ENCODE measurements at regions not wholly inside any gene's neighbourhood (a gene's known extent, or its start where the extent isn't known, plus 50 kb on each side); places are given as distances from the start of the nearest gene placed in this dataset.

DNA sequence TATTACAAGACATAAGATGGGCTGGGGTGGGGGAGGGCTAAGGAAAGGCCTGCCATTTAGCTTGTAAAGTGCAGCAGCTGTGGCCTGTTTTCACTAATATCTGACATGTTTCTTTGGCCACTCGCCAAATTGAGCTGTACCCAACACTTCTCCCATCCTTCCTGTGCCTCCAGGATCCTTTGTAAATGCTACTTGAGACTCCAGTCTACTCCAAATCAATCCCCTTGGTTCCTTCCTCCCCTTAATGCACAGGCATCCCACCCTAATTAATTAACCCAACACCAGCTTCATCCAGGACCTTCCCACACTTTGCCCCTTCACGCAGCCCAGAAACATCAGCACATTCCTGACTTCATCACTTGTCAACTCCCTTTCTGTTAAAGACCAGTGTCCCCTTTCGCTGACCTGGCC lies 55.0 kb upstream of the TCF21 start:
- H3K9me3 ChIP-seq, result no peaks in the 10 kb centered on the region
- H3K27me3 ChIP-seq, result peaks cover 0 to 14% of the 10 kb centered on the region in 2 donors
- TF ChIP-seq EP300 (IDR thresholded peaks at IDR 0.05) (no peak), POLR2A (IDR thresholded peaks at IDR 0.05) (no peak)
- TF ChIP-seq, protein P1, sequence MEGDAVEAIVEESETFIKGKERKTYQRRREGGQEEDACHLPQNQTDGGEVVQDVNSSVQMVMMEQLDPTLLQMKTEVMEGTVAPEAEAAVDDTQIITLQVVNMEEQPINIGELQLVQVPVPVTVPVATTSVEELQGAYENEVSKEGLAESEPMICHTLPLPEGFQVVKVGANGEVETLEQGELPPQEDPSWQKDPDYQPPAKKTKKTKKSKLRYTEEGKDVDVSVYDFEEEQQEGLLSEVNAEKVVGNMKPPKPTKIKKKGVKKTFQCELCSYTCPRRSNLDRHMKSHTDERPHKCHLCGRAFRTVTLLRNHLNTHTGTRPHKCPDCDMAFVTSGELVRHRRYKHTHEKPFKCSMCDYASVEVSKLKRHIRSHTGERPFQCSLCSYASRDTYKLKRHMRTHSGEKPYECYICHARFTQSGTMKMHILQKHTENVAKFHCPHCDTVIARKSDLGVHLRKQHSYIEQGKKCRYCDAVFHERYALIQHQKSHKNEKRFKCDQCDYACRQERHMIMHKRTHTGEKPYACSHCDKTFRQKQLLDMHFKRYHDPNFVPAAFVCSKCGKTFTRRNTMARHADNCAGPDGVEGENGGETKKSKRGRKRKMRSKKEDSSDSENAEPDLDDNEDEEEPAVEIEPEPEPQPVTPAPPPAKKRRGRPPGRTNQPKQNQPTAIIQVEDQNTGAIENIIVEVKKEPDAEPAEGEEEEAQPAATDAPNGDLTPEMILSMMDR (IDR thresholded peaks at IDR 0.05), result no peak
- no peak overlapping the region for H3K27ac ChIP-seq
- no peaks in the 10 kb centered on the region for H3K36me3 ChIP-seq
- H3K4me3 ChIP-seq, result no peak overlapping the region
- WGBS, 2 donors, result 58 to 61% methylated on average over 3 of the region's 3 CpGs
- H3K4me1 ChIP-seq, result peaks cover 0 to 8% (median 0%) of the 10 kb centered on the region in 4 donors
- DNase-seq (ENCODE audit: low spot score in 2 of 2), result no peak

DNA sequence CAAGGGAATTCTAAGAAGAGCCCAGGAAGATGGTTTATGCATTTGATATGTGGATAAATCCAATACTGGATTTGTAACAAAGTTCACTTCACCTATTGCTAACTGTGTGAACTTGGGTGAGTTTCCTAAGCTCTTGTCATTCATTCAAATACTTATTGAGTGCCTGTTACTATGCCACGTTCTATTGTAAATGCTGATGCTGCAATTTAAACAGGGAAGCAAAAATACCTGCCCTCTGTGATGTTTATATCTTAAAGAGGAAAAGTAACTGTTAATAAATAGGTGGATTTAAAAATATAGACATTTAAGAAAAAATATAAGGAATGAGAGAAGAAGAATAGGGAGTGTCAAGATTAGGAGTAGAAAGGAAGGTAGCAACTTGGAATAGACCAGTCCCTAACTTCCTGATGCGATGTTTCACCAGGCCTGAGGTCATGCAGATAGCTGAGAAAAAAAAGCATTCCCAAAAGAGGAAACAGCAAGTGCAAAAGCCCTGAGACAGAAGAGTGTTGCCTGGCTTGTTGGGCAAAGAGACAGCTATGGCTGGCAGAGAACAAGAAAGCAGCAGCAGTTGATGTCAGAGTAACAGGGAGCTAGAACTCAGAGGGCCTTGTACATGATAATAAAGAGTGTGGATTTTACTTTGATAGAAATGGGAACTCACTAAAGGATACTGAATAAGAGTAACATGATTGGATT lies 54.3 kb upstream of the TCF21 start:
- Histone ChIP-seq H3K36me3 (no peaks in the 10 kb centered on the region), H3K27me3 (peaks cover 0 to 17% of the 10 kb centered on the region in 2 donors), H3K27ac (no peak overlapping the region), H3K4me3 (no peak overlapping the region), H3K4me1 (peaks cover 0 to 8% (median 0%) of the 10 kb centered on the region in 4 donors), H3K9me3 (no peaks in the 10 kb centered on the region)
- 80% methylated on average over 2 of the region's 2 CpGs for WGBS, 2 donors
- DNase-seq (ENCODE audit: low spot score in 2 of 2), result no peak
- TF ChIP-seq, protein P1 (IDR thresholded peaks at IDR 0.05), result no peak
- TF ChIP-seq EP300 (IDR thresholded peaks at IDR 0.05) (no peak), POLR2A (IDR thresholded peaks at IDR 0.05) (no peak)

DNA sequence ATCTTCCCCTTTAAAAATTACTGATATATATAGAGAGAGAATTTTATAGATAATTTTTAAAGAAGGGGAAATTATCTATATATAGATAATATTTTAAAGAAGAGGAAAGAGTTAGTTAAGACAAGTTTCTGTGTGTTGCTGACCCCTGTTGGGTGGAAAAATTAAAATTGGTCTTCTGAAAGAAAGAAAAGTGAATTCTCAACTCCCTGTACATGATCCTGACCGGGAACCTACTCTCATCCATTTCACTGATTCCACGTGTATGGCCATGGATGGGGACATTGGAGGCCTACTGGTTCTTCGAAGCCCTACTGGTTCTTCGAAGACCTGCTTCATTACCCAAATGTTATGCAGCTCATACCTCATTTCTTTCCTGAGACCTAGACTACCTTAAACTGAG lies 53.0 kb upstream of the TCF21 start:
- H3K36me3 ChIP-seq, result no peaks in the 10 kb centered on the region
- no peak for DNase-seq (ENCODE audit: low spot score in 2 of 2)
- peaks cover 0 to 8% (median 0%) of the 10 kb centered on the region in 4 donors for H3K4me1 ChIP-seq
- 83 to 89% methylated on average over 4 of the region's 4 CpGs for WGBS, 2 donors
- H3K9me3 ChIP-seq, result no peaks in the 10 kb centered on the region
- H3K27ac ChIP-seq, result no peak overlapping the region
- no peak overlapping the region for H3K4me3 ChIP-seq
- peaks cover 0 to 17% of the 10 kb centered on the region in 2 donors for H3K27me3 ChIP-seq
- TF ChIP-seq, protein P1 (IDR thresholded peaks at IDR 0.05), result no peak
- TF ChIP-seq EP300 (IDR thresholded peaks at IDR 0.05), result no peak
- TF ChIP-seq POLR2A (IDR thresholded peaks at IDR 0.05), result no peak

DNA sequence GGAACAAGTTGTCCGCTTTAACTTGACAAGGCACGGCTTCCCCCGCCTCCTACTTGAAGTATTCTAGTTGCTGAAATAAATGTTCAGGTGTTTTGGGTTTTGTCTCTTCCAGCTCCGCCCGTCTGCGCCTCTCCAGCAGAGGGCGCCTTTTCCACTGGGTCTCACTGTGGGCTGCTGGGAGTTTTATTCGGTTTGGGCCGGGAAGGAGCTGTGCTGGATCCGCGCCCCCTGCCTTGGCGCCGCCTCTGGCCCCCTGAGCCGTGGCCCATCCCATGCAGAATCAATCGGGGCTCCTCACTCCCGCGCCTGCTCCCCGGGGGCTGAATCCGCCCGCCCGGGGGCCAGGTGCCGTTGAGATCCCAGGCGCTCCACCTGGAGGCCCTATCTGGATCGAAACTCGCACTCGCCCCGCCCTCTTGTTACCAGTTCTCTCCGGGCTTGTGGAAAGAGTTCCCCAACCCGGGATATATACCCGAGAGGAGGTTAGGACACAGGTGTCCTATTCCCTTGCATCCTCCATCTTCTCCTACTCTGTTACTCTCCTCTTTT lies 51.0 kb upstream of the TCF21 start:
- H3K27ac ChIP-seq, result no peak overlapping the region
- H3K4me3 ChIP-seq, result peak overlapping the region in 3 of 4 donors; percentile 38 to 44 (median 39)
- H3K27me3 ChIP-seq, result peaks cover 0 to 17% of the 10 kb centered on the region in 2 donors
- TF ChIP-seq POLR2A (IDR thresholded peaks at IDR 0.05), result no peak
- TF ChIP-seq, protein P1 (IDR thresholded peaks at IDR 0.05), result peak; percentile 40 to 58 (median 45)
- no peaks in the 10 kb centered on the region for H3K9me3 ChIP-seq
- WGBS, 2 donors, result 9 to 10% methylated on average over 28 to 29 of the region's 30 CpGs
- peaks cover 0 to 8% (median 0%) of the 10 kb centered on the region in 4 donors for H3K4me1 ChIP-seq
- peak in 1 of 2 donors; percentile 48 for DNase-seq (ENCODE audit: low spot score in 2 of 2)
- H3K36me3 ChIP-seq, result no peaks in the 10 kb centered on the region

Measured in tibial nerve (tissue), 4 donors.